Neural cell (in vitro differentiated cells): ENCODE measurements at regions not wholly inside any gene's neighbourhood (a gene's known extent, or its start where the extent isn't known, plus 50 kb on each side); places are given as distances from the start of the nearest gene placed in this dataset.

Source experiments
- EP300 ChIP-seq: fragments of 450-650 bp; conservative IDR thresholded peaks from 2 replicates; pipeline ENCODE4 v1.6.1; 2014; ENCODE audit warnings: antibody characterized with exemption, mild to moderate bottlenecking, moderate library complexity; ENCODE audit not compliant: poor library complexity, severe bottlenecking
- EZH2 ChIP-seq: fragments of 200-600, 300-800 bp; shearing (Covaris generic), sonication (generic); IDR thresholded peaks from 2 replicates; pipeline ENCODE4 v1.6.1; 2014; ENCODE audit warnings: antibody characterized with exemption, low read length, borderline replicate concordance, mild to moderate bottlenecking; ENCODE audit not compliant: insufficient read depth, poor library complexity, severe bottlenecking
- MXI1 ChIP-seq: fragments of 450-650 bp; conservative IDR thresholded peaks from 2 replicates; pipeline ENCODE4 v1.6.1; 2014; ENCODE audit warnings: antibody characterized with exemption, mild to moderate bottlenecking; ENCODE audit not compliant: poor library complexity, severe bottlenecking

DNA sequence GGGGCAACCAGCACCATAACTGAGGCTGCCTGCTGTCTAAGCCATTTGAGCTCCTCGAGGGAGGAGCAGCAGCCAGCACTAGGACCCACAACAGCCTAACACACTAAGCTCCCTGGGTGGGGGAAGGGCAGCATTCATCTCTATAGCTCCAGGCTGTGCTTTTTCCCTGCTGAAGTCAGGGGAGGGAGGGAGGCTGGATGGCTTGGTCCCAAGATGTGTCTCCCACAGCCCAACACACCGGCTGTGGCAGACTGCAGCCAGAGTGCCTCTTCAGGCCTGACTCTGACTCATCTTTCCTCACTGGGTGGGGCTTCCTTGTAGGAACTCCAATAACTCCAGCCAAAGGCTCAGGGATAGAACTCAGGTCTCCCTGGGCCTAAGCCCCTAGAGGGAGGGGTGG is 296.3 kb downstream of the PRDM2 start:
- TF ChIP-seq EZH2 (no peak), EP300 (no peak), MXI1 (no peak)
